ENCODE measurements at regions not wholly inside any gene's neighbourhood (a gene's known extent, or its start where the extent isn't known, plus 50 kb on each side); places are given as distances from the start of the nearest gene placed in this dataset.

DNA sequence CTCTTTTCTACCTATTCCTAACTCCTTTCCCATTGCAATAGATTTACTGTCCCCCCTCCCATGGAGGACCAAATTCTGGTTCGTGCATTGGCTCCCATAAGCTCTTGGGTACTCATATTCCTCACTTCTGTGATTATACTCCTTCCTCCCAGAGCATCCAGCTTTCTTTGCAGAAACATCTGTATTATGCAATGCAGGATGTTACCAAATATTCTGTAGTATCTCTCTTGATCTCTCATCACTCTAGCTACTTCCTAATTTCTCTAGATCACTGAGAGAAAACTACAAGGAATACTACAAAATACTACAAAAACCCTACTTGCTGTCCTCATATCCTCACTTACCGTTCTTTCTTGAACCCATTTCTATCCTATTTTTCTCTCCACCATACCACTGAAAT lies 395.9 kb upstream of the HS3ST1 start:
- no peak overlapping the region for H3K27ac ChIP-seq (ENCODE audit: insufficient read depth, low read length)
- TF ChIP-seq CEBPB (IDR thresholded peaks at IDR 0.05; ENCODE audit: low read depth, low read length) = no peak
- no peak overlapping the region for H3K4me2 ChIP-seq (ENCODE audit: low read depth, low read length)
- no peak overlapping the region for H2BK5ac ChIP-seq (ENCODE audit: low read depth, low read length, poor library complexity, severe bottlenecking)
- dilution Hi-C loops (cut with HindIII; ENCODE audit: low sequenced_read_pairs, unreplicated experiment) (no loop called here), intact Hi-C loops (cut with micrococcal nuclease) (no loop called here), in situ Hi-C loops (cut with MboI; ENCODE audit: low sequenced_read_pairs) (no loop called here)
- ChIA-PET POLR2A (ENCODE audit: unreplicated experiment) (no interaction called here), CTCF (no interaction called here)
- ATAC-seq (ENCODE audit: low read depth) (no peak), DNase-seq (no peak)
- H3K4me3 ChIP-seq (ENCODE audit: insufficient read depth, low read depth, low read length) = no peak overlapping the region
- no peak overlapping the region for H3K4ac ChIP-seq (ENCODE audit: low read depth, low read length)
- H2AK5ac ChIP-seq (ENCODE audit: low read depth, low read length) = no peak overlapping the region
- no peaks in the 10 kb centered on the region for H3K9me1 ChIP-seq (ENCODE audit: insufficient read depth, low read length)
- 75 to 100% methylated on average over 1 of the region's 2 CpGs for WGBS, 2 experiments (ENCODE audit: extremely low coverage in 2 of 2, insufficient read length in 1 of 2)
- H3K79me1 ChIP-seq (ENCODE audit: low read depth in 1 of 2, low read length in 2 of 2) = no peaks in the 10 kb centered on the region
- no peak overlapping the region for H3K56ac ChIP-seq (ENCODE audit: extremely low read depth, insufficient read depth, low read length)
- H3K18ac ChIP-seq (ENCODE audit: low read depth, low read length) = no peak overlapping the region
- no peak overlapping the region for H4K91ac ChIP-seq (ENCODE audit: insufficient read depth, low read depth, low read length)
- H2BK20ac ChIP-seq (ENCODE audit: low read depth, low read length) = no peak overlapping the region
- H3K23ac ChIP-seq (ENCODE audit: low read depth, low read length) = no peak overlapping the region
- H3K9me3 ChIP-seq (ENCODE audit: control insufficient read depth, insufficient read depth, low read length) = no peaks in the 10 kb centered on the region
- no peak overlapping the region for H2AFZ ChIP-seq (replicated peaks; ENCODE audit: low read length, poor library complexity)
- H4K8ac ChIP-seq (ENCODE audit: low read depth in 2 of 2, low read length in 2 of 2) = no peak overlapping the region
- H4K20me1 ChIP-seq (ENCODE audit: insufficient read depth, low read length) = no peaks in the 10 kb centered on the region
- no peaks in the 10 kb centered on the region for H3K27me3 ChIP-seq (ENCODE audit: control insufficient read depth, insufficient read depth, low read length)
- BruUV-seq (replicated peaks) = no TSS peak
- no peaks in the 10 kb centered on the region for H3K36me3 ChIP-seq (ENCODE audit: control insufficient read depth, insufficient read depth, low read length)
- H2BK120ac ChIP-seq (ENCODE audit: low read depth, low read length) = no peak overlapping the region
- no peaks in the 10 kb centered on the region for H3K4me1 ChIP-seq (ENCODE audit: control insufficient read depth, insufficient read depth, low read length)
- H3K9ac ChIP-seq (ENCODE audit: low read depth, low read length) = no peak overlapping the region
- H2AK9ac ChIP-seq (replicated peaks; ENCODE audit: low read depth, low read length, poor library complexity) = no peak overlapping the region
- no peak overlapping the region for H3K14ac ChIP-seq (replicated peaks; ENCODE audit: low read depth, low read length)
- no peak overlapping the region for H4K5ac ChIP-seq (ENCODE audit: low read depth, low read length)
- H2BK15ac ChIP-seq (ENCODE audit: low read depth, low read length) = no peak overlapping the region
